ENCODE measurements at regions not wholly inside any gene's neighbourhood (a gene's known extent, or its start where the extent isn't known, plus 50 kb on each side); places are given as distances from the start of the nearest gene placed in this dataset.

- TF ChIP-seq POLR2AphosphoS5 (IDR thresholded peaks at IDR 0.05) (no peak), CTCF (IDR thresholded peaks at IDR 0.05) (no peak), POLR2A (IDR thresholded peaks at IDR 0.05) (no peak)
These were observed 130.4 kb downstream of the MTERF1 start for GRCh38 chr7:91750091-91750490.

All from stomach (tissue), 4 donors.